ENCODE measurements at regions not wholly inside any gene's neighbourhood (a gene's known extent, or its start where the extent isn't known, plus 50 kb on each side); places are given as distances from the start of the nearest gene placed in this dataset.

GRCh38 chr6:21847711-21848480 is 254.3 kb downstream of the SOX4 start:
- Histone ChIP-seq H2BK120ac (ENCODE audit: low read depth, low read length) (no peak overlapping the region), H2BK5ac (ENCODE audit: low read length) (no peak overlapping the region), H3K23ac (ENCODE audit: low read length) (no peak overlapping the region), H4K8ac (ENCODE audit: low read depth, low read length) (no peak overlapping the region), H3K27me3 (ENCODE audit: insufficient read depth, low read length, poor library complexity) (no peaks in the 10 kb centered on the region), H3K36me3 (ENCODE audit: control insufficient read depth, insufficient read depth, low read length) (no peaks in the 10 kb centered on the region), H3K79me1 (ENCODE audit: low read length) (peaks cover 9% of the 10 kb centered on the region), H2BK15ac (replicated peaks; ENCODE audit: low read depth) (no peak overlapping the region), H3K4me1 (ENCODE audit: control insufficient read depth, low read depth, low read length) (peaks cover 11% of the 10 kb centered on the region), H2AK5ac (ENCODE audit: low read length) (no peak overlapping the region), H3K9ac (ENCODE audit: low read length) (no peak overlapping the region), H3K27ac (ENCODE audit: low read depth, low read length) (no peak overlapping the region), H3K4me2 (ENCODE audit: low read length) (no peak overlapping the region), H3K4me3 (ENCODE audit: low read length) (no peak overlapping the region), H3K56ac (ENCODE audit: low read length) (no peak overlapping the region), H3K18ac (ENCODE audit: low read length) (no peak overlapping the region), H3K4ac (ENCODE audit: low read depth, low read length) (no peak overlapping the region), H4K5ac (ENCODE audit: low read length) (no peak overlapping the region), H3K79me2 (ENCODE audit: control insufficient read depth, insufficient read depth, low read length) (peaks cover 10% of the 10 kb centered on the region)
- DNase-seq: no peak
- WGBS (ENCODE audit: extremely low coverage, insufficient coverage, low lambda C conversion rate): no CpG with 5 or more reads among the region's 5 CpGs

GRCh38 chr6:21850691-21851090 is 257.1 kb downstream of the SOX4 start:
- H3K9ac ChIP-seq (ENCODE audit: low read length): no peak overlapping the region
- no peak overlapping the region for H4K8ac ChIP-seq (ENCODE audit: low read depth, low read length)
- H2AK5ac ChIP-seq (ENCODE audit: low read length): no peak overlapping the region
- H3K36me3 ChIP-seq (ENCODE audit: control insufficient read depth, insufficient read depth, low read length): no peaks in the 10 kb centered on the region
- DNase-seq: peak; percentile 46
- H3K18ac ChIP-seq (ENCODE audit: low read length): no peak overlapping the region
- H3K4me2 ChIP-seq (ENCODE audit: low read length): no peak overlapping the region
- peaks cover 12% of the 10 kb centered on the region for H3K79me2 ChIP-seq (ENCODE audit: control insufficient read depth, insufficient read depth, low read length)
- no peak overlapping the region for H3K56ac ChIP-seq (ENCODE audit: low read length)
- no peak overlapping the region for H3K23ac ChIP-seq (ENCODE audit: low read length)
- no CpG with 5 or more reads among the region's 1 CpG for WGBS (ENCODE audit: extremely low coverage, insufficient coverage, low lambda C conversion rate)
- H3K4me3 ChIP-seq (ENCODE audit: low read length): no peak overlapping the region
- H3K4ac ChIP-seq (ENCODE audit: low read depth, low read length): no peak overlapping the region
- no peak overlapping the region for H2BK5ac ChIP-seq (ENCODE audit: low read length)
- H2BK15ac ChIP-seq (replicated peaks; ENCODE audit: low read depth): no peak overlapping the region
- peaks cover 2% of the 10 kb centered on the region for H3K4me1 ChIP-seq (ENCODE audit: control insufficient read depth, low read depth, low read length)
- H3K27ac ChIP-seq (ENCODE audit: low read depth, low read length): no peak overlapping the region
- no peak overlapping the region for H4K5ac ChIP-seq (ENCODE audit: low read length)
- H2BK120ac ChIP-seq (ENCODE audit: low read depth, low read length): no peak overlapping the region
- H3K79me1 ChIP-seq (ENCODE audit: low read length): peaks cover 5% of the 10 kb centered on the region
- no peaks in the 10 kb centered on the region for H3K27me3 ChIP-seq (ENCODE audit: insufficient read depth, low read length, poor library complexity)

- Histone ChIP-seq H2BK5ac (ENCODE audit: low read length) (no peak overlapping the region), H3K4ac (ENCODE audit: low read depth, low read length) (no peak overlapping the region), H3K56ac (ENCODE audit: low read length) (no peak overlapping the region), H3K9ac (ENCODE audit: low read length) (no peak overlapping the region), H2AK5ac (ENCODE audit: low read length) (no peak overlapping the region), H3K79me1 (ENCODE audit: low read length) (peaks cover 9% of the 10 kb centered on the region), H2BK15ac (replicated peaks; ENCODE audit: low read depth) (no peak overlapping the region), H4K8ac (ENCODE audit: low read depth, low read length) (no peak overlapping the region), H2BK120ac (ENCODE audit: low read depth, low read length) (no peak overlapping the region), H3K4me3 (ENCODE audit: low read length) (no peak overlapping the region), H3K36me3 (ENCODE audit: control insufficient read depth, insufficient read depth, low read length) (no peaks in the 10 kb centered on the region), H3K4me1 (ENCODE audit: control insufficient read depth, low read depth, low read length) (peaks cover 6% of the 10 kb centered on the region), H3K27me3 (ENCODE audit: insufficient read depth, low read length, poor library complexity) (no peaks in the 10 kb centered on the region), H3K79me2 (ENCODE audit: control insufficient read depth, insufficient read depth, low read length) (peaks cover 8% of the 10 kb centered on the region), H3K23ac (ENCODE audit: low read length) (no peak overlapping the region), H3K27ac (ENCODE audit: low read depth, low read length) (no peak overlapping the region), H3K4me2 (ENCODE audit: low read length) (no peak overlapping the region), H4K5ac (ENCODE audit: low read length) (no peak overlapping the region), H3K18ac (ENCODE audit: low read length) (peak overlapping the region; percentile 86)
- peak; percentile 36 for DNase-seq
- WGBS (ENCODE audit: extremely low coverage, insufficient coverage, low lambda C conversion rate): no CpG with 5 or more reads among the region's 6 CpGs
Measured at GRCh38 chr6:21855811-21856455, 262.4 kb downstream of the SOX4 start.

- Histone ChIP-seq H3K9ac (ENCODE audit: low read length) (no peak overlapping the region), H3K27ac (ENCODE audit: low read depth, low read length) (no peak overlapping the region), H3K56ac (ENCODE audit: low read length) (no peak overlapping the region), H3K4me1 (ENCODE audit: control insufficient read depth, low read depth, low read length) (peaks cover 6% of the 10 kb centered on the region), H4K5ac (ENCODE audit: low read length) (no peak overlapping the region), H3K79me2 (ENCODE audit: control insufficient read depth, insufficient read depth, low read length) (peaks cover 8% of the 10 kb centered on the region), H3K23ac (ENCODE audit: low read length) (no peak overlapping the region), H2BK120ac (ENCODE audit: low read depth, low read length) (no peak overlapping the region), H2BK5ac (ENCODE audit: low read length) (no peak overlapping the region), H3K4ac (ENCODE audit: low read depth, low read length) (no peak overlapping the region), H3K18ac (ENCODE audit: low read length) (no peak overlapping the region), H3K27me3 (ENCODE audit: insufficient read depth, low read length, poor library complexity) (no peaks in the 10 kb centered on the region), H3K4me3 (ENCODE audit: low read length) (no peak overlapping the region), H3K4me2 (ENCODE audit: low read length) (no peak overlapping the region), H2AK5ac (ENCODE audit: low read length) (no peak overlapping the region), H3K36me3 (ENCODE audit: control insufficient read depth, insufficient read depth, low read length) (no peaks in the 10 kb centered on the region), H3K79me1 (ENCODE audit: low read length) (peaks cover 9% of the 10 kb centered on the region), H4K8ac (ENCODE audit: low read depth, low read length) (no peak overlapping the region), H2BK15ac (replicated peaks; ENCODE audit: low read depth) (no peak overlapping the region)
- no peak for DNase-seq
- no CpG with 5 or more reads among the region's 1 CpG for WGBS (ENCODE audit: extremely low coverage, insufficient coverage, low lambda C conversion rate)
Measured at GRCh38 chr6:21856456-21856825, 262.9 kb downstream of the SOX4 start.

- Histone ChIP-seq H3K9ac (ENCODE audit: low read length) (no peak overlapping the region), H2AK5ac (ENCODE audit: low read length) (no peak overlapping the region), H2BK120ac (ENCODE audit: low read depth, low read length) (no peak overlapping the region), H2BK5ac (ENCODE audit: low read length) (no peak overlapping the region), H2BK15ac (replicated peaks; ENCODE audit: low read depth) (no peak overlapping the region), H3K79me1 (ENCODE audit: low read length) (peaks cover 9% of the 10 kb centered on the region), H4K5ac (ENCODE audit: low read length) (no peak overlapping the region), H3K18ac (ENCODE audit: low read length) (no peak overlapping the region), H3K56ac (ENCODE audit: low read length) (no peak overlapping the region), H3K27ac (ENCODE audit: low read depth, low read length) (no peak overlapping the region), H3K79me2 (ENCODE audit: control insufficient read depth, insufficient read depth, low read length) (peaks cover 8% of the 10 kb centered on the region), H3K27me3 (ENCODE audit: insufficient read depth, low read length, poor library complexity) (no peaks in the 10 kb centered on the region), H3K4ac (ENCODE audit: low read depth, low read length) (no peak overlapping the region), H3K4me3 (ENCODE audit: low read length) (no peak overlapping the region), H4K8ac (ENCODE audit: low read depth, low read length) (no peak overlapping the region), H3K4me2 (ENCODE audit: low read length) (no peak overlapping the region), H3K36me3 (ENCODE audit: control insufficient read depth, insufficient read depth, low read length) (no peaks in the 10 kb centered on the region), H3K4me1 (ENCODE audit: control insufficient read depth, low read depth, low read length) (peaks cover 6% of the 10 kb centered on the region), H3K23ac (ENCODE audit: low read length) (no peak overlapping the region)
- no CpG with 5 or more reads among the region's 3 CpGs for WGBS (ENCODE audit: extremely low coverage, insufficient coverage, low lambda C conversion rate)
- DNase-seq: no peak
Measured at GRCh38 chr6:21856844-21857243, 263.3 kb downstream of the SOX4 start.

All from mesendoderm (in vitro differentiated cells).